Stimulated activated CD4-positive, alpha-beta T cell treated with anti-CD3 and anti-CD28 coated beads, Interleukin-12 subunit alpha, Interleukin-12 subunit beta, amount 100 ng/mL, for 24 hours (primary cell): ENCODE measurements at regions not wholly inside any gene's neighbourhood (a gene's known extent, or its start where the extent isn't known, plus 50 kb on each side); places are given as distances from the start of the nearest gene placed in this dataset.
"Not testable (repeated sequence)": the region's sequence is repeated elsewhere in the genome, so short reads cannot be mapped to it uniquely, and the experiment has no call there.

Experiments
- DNase-seq, 2 experiments: peaks; one replicate each; pipeline ENCODE4 v3.0.0-alpha.2; 2020; ENCODE audit warnings: low read depth in 2 of 2

DNA sequence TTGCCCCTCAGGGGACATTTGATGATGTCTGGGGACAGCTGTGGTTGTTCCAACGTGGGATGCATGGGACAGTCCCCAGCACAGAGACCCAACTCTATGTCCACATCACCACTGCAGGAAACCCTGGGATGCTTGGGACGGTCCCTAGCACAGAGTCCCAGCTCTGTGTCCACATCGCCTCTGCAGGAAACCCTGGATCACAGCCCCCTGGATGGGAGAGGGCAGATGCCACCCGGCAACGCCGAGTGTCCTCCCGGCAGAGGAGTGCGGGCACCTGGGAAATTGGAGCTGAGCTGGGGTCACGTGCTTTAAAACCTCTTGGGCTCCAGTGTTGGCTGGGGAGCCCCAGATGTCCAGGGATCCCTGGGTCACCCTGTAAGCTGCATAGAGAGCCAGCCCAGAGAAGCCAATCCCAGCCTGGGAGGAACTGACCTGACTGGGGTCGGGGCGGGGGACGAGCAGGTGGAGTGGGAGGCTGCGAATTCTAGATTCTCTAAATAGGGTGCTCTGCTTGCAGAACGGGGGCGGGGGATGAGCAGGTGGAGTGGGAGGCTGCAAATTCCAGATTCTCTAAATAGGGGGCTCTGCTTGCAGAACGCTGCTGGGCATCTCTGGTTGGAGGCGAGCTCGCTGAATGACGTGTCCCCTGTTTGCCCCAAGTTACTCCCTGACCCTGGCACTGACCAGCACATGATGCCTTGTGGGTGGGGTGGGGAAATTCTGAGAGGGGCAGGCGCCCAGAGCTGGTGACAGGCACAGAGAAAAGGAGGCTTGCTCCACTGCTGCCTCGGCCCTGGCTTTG is 1197.8 kb downstream of the BRD1 start:
- DNase-seq: no peak

DNA sequence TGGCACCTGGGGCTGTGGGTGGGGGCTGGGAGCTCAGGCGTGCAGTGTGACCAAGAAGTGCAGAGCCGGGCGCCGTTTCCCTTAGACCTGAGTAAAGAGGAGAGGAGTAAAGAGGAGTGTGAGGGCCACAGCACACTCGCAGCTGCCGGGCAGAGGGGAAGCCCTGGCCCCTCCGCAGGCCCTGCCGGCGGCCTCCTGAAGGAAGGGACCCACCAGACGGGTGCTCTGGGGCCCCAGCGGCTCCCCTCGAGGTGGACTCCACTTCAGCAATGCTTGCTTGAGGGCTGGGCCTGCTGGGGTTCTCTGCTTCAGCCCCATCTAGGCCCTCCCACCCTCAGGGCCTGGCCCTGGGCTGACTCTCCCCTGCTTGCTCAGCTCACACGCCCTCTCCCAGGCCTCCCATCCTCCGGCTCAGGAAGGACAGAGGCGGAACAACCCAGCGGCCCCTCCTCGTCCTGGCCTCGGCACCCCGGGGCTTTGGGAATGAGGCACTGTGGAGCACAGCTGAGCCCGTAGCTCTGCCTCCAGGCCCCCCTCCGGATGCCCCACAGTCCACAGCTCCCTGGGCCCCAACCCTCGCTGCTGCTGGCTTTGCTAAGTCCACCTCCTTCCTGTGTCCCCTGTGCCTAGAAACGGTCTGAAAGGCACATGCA is 1198.7 kb downstream of the BRD1 start:
- DNase-seq: no peak

DNA sequence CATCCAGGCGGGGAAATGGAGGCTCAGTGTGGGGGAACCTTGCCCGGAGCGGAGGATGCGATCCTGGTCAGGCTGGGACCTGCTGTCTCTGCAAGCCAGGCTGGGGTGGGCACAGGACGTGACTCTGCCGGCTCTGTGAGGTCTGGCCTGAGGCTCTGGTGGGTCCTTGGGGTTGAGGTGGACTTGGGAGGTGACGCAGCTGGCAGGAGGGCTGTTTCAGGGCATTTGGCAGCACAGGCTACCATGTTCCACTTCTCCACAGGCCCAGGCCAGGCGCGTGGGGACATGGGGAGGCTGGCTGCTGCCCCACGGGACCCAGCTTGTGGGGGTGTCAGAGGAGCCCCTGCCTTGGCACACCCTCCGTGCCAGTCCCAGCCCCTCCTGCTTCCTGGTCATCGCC is 1199.7 kb downstream of the BRD1 start:
- no peak for DNase-seq

DNA sequence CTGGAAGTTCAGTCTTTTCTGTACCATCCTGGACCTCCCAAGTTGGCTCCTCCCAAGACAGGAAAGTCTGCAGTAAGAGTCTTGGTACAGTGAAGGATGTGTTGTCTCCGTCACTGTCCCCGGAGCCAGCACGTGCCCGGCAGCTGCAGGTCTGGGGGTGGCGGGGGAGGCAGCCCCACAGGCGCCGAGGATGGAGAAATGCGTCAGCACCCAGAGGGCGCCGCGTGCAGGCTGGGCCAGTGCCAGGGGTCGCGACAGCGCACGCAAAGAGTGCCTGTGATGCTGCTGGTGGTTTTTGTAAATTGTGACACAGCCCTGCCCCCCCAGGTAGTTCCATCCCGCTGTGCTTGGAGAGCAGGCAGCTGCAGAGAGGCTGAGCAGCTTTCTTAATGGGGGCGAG is 1200.5 kb downstream of the BRD1 start:
- DNase-seq: no peak

DNA sequence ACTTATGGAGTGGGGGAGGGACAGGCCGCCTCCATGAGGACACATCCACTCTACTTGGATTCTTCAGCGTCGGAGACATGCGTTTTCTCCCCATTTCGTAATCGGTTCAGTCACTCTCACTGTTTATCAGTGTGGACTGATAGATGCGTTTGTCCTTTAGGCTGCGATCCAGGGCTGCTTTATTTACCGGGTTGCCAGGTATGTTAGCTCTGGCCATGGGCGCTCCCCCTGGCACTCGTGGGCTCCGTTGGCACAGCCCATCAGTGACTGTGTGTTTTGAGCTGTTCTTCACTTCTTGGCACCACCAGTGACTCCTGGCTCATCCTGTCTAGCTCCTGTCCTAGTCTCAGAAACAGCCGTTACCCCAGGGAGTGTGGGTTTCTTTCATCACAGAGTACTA is 1203.3 kb downstream of the BRD1 start:
- no peak for DNase-seq

DNA sequence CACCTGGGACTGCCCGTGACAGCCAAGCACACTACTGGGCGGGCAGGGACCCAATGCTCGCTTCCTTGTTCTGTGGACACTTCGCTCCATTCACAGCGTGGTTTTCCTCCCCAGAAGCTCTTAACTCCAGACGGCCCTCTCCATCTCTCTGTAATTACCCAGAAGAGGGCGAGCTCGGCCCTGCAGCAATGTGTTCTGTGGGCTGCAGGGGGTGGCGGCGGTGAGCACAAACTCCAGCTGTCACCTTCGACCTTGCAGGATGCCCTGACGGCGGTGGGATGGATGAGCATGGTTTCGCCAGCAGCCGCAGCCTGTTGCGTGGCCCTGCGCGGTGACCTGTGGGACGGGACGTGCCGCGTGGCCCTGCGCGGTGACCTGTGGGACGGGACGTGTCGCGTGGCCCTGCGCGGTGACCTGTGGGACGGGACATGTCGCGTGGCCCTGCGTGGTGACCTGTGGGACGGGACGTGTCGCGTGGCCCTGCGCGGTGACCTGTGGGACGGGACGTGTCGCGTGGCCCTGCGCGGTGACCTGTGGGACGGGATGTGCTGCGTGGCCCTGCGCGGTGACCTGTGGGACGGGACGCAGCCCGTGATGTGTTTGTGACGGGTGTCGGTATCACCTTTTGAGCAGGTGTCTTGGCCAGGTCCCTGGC is 1204.7 kb downstream of the BRD1 start:
- DNase-seq: no peak

DNA sequence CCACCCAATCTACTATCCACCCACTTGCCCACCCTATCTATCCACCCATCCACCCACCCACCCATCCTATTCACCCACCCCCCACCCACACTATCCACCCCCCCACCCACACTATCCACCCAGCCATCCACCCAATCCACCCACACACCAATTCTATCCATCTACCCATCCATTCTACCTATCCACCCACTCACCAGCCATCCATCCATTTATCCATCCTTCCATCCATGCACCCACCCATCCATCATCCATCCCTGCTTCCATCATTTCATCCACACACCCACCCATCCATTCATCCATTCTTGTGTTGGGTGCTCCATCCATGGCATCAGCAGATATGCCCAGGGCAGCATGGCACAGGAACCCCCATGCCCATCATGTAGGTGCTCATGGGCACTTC is 1206.6 kb downstream of the BRD1 start:
- DNase-seq: no peak

DNA sequence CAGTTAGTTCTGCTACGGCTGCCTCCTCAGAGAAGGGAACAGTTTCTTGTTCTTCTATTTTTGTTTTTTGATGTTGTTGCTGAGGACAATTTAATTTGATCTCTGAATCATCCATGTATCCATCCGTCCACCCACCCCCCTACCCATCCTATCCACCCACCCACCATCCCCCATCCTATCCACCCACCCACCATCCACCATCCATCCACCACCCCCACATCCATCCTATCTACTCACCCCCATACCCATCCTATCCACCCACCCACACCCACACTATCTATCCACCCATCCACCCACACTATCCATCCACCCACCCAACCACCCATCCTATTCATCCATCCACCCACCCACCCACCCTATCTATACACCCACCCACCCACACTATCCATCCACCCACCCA is 1207.2 kb downstream of the BRD1 start:
- DNase-seq: not testable (repeated sequence)

DNA sequence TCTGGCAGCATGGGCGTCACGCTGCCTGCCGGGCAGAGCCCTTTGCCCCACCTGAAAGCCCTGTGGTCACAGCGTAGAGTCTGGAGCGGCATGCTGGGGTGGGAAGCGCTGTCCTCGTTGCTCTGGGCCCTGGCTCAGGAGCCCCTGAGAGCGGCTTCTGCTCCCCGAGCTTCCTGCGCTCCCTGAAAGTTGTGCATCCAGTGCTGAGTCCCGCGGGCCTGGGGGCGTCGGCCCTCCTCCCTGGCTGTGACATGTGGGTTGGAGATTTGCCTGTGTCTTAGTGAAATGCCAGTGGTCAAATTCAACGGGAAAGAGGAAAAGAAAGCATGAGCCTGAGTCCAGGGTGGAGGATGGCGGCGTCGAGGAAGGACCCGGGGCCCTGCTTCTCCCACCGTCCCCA is 1208.0 kb downstream of the BRD1 start:
- DNase-seq: no peak

DNA sequence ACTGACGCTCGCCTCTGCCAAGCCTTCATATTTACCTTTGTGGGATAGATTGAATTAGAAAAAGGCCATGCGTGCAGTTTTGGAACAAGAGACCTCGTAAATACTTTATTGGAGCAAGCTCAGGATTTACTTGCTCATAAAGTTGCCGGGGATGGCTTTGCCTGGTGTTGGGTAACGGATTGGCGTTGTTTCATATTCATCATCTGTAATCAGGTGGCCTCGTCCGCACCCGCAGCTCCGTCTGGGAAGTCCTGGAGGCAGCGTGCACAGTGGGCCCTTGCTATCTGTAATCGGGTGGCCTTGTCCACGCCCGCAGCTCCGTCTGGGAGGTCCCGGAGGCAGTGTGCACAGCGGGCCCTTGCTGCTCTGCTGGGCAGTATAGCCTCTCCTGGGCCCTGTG is 1209.3 kb downstream of the BRD1 start:
- DNase-seq: no peak

DNA sequence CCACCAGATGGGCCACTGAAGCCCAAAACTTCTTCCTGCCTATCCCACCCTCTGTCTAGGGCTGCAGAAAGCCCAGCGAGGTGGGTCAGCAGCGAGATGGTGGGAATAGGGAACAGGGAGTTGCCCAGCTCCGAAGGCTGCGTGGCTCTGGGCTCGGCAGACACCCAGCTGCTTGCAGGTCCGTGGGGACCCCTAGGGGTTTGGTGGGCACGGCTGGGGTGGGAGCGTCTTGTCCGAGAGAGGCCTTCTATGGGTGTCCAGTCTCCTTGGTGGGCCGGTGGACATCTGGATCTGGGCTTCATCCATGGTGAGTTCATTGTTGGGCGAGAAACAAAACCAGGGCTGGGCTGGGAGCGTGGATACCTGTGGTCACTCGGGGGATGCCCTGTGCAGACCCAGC is 1211.0 kb downstream of the BRD1 start:
- no peak for DNase-seq

DNA sequence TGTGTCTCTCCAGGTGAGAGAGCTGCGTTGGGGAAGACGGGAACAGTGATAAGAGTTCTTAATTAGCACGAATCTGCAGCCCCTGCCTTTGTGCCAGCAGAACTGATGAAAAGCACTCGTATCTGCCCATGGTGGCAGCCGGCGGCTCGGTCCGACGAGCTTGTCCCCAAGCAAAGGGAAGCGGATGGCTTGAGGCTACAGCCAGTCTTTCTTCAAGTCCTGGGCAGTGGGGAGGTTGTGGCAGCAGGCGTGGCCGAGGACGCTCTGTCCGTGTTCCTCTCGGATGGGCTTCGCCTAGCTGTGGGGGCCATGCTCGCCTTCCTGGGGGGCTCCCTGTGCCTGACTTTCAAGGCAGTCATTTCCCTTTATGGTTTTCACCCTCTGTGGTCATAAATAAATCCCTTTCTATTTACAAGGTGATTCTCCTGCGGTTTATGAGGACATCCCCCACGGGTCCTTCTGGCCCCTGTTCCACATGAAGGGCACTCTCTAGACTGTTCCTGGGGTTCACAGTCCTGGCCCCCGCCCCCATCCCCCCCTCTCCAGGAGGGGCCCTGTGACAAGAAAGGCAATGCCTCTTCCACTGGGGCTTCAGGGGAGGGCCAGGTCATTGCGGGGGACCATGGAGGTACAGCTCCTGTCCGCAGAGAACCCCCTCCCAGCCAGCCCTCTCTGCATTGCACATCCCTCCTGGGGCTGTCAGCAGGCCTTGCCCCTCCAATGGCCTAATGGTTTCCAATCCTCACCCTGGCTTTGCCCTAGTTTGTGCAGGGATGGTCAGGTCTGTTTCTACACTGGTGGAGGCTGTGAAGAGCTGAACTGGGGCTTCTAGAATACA is 1212.3 kb downstream of the BRD1 start:
- no peak for DNase-seq

DNA sequence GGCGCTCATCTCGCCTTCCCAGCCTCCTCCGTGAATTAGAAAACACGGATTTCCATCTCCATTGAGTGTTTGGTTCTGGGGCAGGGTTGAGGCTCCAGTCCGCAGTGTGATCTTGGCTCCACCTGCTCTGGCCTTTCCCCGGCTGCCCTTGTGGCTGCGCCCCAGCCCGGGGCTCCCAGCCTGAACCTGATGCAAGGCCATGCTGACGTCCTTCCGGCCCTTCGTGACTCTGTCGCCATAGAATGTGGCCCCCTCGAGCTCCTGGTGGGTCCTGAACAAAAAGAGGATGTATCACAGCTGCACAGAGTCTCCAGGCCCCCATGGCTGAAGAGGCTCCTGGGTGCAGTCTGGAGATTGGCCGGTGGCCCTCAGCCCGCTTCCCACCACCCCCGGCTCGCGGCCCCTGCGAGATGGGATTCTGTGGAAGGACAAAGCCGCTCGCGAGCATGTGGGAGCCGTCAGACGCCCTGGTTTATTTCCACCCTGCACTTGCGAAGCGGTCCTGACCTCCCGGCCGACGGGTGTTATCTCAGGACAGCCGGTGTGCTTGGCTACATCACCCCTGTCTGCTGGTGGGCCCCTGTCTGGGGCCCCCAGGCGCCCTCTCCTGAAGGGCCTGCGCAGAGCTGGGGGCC is 1214.0 kb downstream of the BRD1 start:
- DNase-seq: no peak

DNA sequence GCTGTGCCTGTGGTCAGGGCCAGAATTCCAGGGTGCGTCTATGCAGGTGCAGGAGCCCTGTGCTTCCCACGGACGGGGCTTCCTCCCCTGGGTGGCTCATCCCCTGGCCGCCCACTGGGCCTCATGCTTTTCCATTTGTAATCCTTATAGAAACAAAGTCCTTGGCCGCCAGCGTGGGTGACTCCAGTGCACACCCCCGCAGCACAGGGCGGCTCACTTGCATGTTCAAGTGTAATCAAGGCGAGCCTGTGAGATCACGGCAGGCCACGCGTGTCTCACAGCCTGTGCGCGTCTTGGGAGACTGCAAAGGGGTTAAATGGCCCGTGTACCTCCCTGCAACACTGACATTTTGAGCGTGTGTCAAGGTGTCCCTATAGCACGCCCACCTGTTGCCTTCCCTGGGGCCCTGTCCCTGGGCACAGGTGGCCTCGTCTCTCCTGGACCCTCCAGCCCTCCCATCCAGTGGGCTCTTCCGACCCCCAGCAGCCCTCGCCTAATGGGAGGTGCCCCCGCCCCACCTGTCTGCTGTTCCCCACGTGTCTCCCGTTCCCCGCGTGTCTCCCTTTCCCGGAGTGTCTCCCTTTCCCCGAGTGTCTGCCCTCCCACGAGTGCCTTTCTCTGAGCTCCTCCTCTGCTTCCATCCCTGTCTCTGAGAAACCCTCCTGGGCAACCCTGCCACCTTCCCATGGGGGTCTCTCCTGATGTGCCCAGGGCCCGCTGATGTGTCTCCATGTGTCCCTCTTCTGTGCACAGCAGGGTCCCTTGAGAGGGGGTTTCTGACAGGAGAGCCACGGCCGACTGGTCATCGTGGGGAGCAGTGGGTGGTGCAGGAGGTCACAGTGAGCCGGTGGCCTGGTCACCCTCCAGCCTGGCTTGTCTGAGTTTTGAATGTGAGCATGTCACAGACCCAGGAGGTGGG is 1215.3 kb downstream of the BRD1 start:
- no peak for DNase-seq

DNA sequence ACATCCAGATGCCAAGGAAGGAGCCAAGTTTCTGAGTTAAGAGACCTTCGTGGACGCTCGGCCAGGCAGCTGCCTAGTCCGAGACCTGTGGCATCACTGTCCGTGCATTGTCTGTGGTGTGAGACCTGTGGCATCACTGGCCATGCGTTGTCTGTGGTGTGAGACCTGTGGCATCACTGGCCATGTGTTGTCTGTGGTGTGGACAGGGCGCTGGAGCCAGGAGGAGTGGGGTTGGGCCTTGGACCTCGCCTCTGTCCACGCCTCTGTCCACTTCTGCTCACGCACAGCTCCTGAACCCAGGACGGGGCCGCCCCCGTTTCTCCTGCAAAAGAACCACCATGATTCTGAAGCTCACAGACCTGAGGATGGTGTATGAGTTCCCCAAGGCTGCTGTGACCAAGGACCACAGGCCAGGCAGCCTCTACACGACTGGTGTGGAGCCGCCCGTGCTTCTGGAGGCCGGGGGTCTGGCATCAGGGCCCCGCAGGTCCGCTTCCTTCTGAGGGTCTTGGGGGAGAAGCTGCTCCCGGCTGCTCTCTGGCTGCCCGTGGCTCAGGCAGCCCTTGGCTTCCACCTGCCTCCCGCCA is 1218.3 kb downstream of the BRD1 start:
- no peak for DNase-seq

DNA sequence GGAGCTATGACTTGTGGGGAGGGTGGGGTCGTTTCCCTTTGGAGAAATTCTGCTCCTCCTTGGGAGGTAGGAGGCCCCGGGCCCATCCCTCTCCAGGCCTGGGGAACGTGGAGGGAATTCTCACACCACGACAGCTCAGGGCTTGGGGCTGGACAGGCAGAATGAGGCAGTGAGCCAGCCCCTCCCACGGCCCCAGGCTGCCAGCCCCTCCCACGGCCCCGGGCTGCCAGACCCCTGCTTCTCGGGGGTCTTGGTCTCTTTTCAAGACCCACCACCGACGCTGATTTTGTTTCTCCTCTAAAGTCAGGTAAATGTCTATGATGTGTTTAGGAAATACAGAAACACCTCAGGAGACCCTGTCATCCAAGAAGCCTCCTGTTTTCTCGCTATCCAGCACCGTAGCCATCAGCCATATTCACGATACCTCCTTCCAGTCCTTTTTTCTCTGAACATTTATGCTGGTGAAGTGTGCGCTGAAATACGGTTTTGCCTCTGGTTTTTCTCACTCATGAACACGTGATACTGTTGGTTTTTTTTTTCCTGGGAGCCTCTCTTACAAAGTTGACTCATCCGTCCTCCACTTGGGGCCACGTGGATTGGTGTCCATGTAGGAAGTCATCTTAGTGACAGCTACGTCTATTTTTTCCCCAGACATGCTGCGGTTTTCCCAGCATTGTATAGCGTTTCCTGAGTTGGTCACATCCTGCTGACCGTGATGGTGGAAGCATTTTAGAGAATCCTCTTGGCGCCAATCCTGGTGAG is 1219.6 kb downstream of the BRD1 start:
- no peak for DNase-seq

DNA sequence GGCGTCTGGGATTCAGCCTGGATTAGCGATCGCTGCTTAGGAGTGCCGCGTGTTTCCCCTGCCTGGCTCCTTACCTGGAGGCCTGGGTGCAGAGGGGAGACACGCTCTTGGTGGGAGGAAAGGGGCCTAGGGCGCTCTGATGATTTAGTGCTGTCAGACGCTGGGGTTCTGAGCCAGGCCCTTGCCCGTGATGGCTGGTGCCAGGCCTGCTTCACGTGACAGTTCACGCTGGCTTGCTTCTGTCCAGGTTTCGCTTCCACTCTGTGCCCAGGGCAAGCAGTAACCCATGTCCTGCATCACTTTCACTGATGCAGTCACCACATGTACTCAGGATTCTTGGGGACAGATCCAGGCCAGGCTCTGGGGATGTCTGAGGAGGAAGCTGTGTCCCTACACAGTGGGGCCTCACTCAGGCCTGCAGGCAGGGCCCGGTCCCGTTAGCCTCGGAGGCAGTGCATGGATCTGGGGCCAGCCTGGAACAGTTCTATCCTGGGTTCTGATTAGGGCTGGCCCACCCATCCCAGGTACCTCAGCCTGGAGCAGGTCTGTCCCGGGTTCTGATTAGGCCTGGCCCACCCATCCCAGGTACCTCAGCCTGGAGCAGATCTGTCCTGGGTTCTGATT is 1220.9 kb downstream of the BRD1 start:
- no peak for DNase-seq

DNA sequence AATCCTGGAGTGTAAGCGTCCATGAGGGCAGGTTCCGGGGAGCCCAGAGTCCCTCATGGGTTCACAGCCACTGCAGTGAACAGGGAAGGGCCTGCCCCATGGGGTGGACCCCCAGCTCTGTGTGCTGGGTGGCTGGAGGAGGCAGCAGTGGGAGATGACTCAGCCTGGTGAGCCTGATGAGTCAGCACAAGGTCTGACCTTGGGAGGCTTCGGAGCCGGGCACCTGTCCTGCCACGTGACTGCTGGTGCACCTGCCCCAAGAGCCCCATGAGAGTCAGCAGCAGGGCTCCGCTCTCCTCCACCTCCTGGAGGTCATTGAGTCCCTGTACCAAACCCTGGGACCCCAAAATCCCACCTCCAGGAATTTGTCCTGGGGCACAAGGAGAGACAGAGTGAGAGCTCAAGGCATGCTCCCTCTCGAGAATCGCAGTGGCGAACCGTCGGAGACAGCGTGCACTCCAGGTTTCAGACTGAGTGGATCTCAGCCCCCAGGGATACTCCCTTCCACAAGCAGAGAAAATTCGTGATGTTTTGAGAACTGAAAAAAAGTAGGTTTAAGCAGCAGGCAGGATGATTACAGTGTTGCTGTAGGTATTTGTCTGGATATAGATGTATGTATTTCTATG is 1221.7 kb downstream of the BRD1 start:
- no peak for DNase-seq

DNA sequence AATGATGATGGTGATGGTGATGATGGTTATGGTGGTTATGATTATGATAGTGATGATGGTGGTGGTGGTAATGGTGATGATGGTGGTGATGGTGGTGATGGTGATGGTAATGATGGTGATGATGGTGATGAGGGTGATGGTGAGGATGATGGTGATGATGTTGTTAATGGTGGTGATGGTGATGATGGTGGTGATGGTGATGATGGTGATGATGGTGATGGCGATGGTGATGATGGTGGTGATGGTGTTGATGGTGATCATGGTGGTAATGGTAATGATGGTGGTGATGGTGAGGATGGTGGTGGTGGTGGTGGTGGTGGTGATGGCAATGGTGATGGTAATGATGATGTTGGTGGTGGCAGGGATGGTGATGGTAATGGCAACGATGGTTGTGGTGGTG is 1222.5 kb downstream of the BRD1 start:
- no peak for DNase-seq
